Omental fat pad (tissue), 3 donors: ENCODE measurements at regions not wholly inside any gene's neighbourhood (a gene's known extent, or its start where the extent isn't known, plus 50 kb on each side); places are given as distances from the start of the nearest gene placed in this dataset.

Experiments used
- ATAC-seq: fragments of 150-250 bp; one replicate; pipeline ENCODE4 v1.9.1; 2016; ENCODE audit warnings: mild to moderate bottlenecking, moderate library complexity; ENCODE audit not compliant: low FRiP score
- DNase-seq: peaks from one replicate; pipeline ENCODE4 v3.0.0-alpha.2; 2019; ENCODE audit warnings: low spot score
- CTCF ChIP-seq, 3 donors: fragments of 450-650 bp; IDR thresholded peaks; one replicate each; pipeline ENCODE4 v1.5.1; 2016 to 2017; ENCODE audit warnings: antibody characterized with exemption in 3 of 3, mild to moderate bottlenecking in 3 of 3, moderate library complexity in 2 of 3

GRCh38 chr5:102554082-102554481 lies 55.3 kb upstream of the SLCO6A1 start:
- TF ChIP-seq CTCF (IDR thresholded peaks at IDR 0.05), result no peak

GRCh38 chr5:102554728-102555127 lies 55.9 kb upstream of the SLCO6A1 start:
- no peak for TF ChIP-seq CTCF (IDR thresholded peaks at IDR 0.05)
- ATAC-seq (no peak), DNase-seq (no peak)

More at GRCh38 chr5:102554082-102554481, 55.3 kb upstream of the SLCO6A1 start:
- no peak for ATAC-seq
- DNase-seq, result no peak

DNA sequence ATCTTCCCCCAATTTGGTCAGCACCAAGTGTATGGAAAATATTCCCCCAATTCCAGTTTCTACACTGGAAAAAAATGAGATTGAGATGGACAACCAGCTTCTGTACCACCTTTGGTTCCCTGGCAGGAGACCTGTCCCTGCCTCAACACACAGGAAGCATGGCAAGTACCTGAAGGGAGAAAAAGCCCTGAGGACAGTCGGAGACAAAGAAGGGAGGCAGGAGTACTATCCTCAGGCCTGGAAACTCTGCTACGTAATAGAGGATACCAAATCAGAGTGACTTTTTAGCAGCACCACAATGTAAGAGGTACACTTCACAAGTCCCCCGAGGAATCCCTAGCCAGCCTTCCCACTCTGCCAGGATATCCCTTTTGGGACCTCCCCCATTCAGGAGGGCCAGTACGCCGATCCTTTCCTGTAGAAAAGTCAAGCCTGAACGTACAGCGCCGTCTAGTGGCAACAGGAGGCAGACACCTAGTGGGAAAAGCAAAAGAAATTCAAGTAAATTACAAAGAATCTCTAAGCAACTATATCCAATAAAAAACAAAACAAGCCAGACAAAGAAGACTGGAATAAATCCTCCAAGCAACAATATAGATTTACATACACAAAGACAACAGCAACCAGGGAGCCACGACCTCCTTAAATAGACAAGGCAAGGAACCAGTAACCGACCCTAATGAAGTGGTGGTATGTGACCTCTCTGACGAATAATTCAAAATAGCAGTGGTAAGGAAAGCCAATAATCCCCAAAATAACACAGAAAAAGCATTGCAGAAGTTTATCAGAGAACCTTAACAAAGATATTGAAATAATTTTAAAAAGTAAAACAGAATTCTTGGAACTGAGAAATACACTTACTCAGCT lies 63.3 kb upstream of the SLCO6A1 start:
- DNase-seq (no peak), ATAC-seq (no peak)
- TF ChIP-seq CTCF (IDR thresholded peaks at IDR 0.05), result no peak

- DNase-seq, result no peak
- no peak for ATAC-seq
- no peak for TF ChIP-seq CTCF (IDR thresholded peaks at IDR 0.05)
These were observed 71.9 kb upstream of the SLCO6A1 start for GRCh38 chr5:102570747-102571146.

GRCh38 chr5:102578362-102578761 lies 79.6 kb upstream of the SLCO6A1 start:
- no peak for DNase-seq
- no peak for TF ChIP-seq CTCF (IDR thresholded peaks at IDR 0.05)
- ATAC-seq, result no peak

DNA sequence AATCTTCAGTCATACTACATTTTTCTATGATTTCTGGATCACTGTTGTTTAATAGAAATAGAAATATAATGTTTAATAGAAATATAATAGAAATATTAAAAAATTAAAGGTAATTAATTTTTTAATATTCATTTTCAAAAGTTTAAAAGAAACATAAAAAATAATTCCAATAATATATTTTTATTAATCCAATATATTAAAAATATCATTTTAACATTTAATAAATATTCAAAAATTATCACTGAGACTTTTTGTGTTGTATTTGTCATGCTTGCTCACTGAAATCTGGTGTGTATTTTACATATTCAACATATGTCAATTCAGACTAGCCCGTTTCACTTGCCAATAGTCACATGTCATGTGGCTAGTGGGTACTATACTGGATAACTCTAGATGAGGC lies 80.6 kb upstream of the SLCO6A1 start:
- no peak for ATAC-seq
- TF ChIP-seq CTCF (IDR thresholded peaks at IDR 0.05), result no peak
- DNase-seq, result no peak

GRCh38 chr5:102581011-102581410 lies 82.2 kb upstream of the SLCO6A1 start:
- ATAC-seq, result no peak
- TF ChIP-seq CTCF (IDR thresholded peaks at IDR 0.05), result no peak
- no peak for DNase-seq
